Tibial artery (tissue), 4 donors: ENCODE measurements at regions not wholly inside any gene's neighbourhood (a gene's known extent, or its start where the extent isn't known, plus 50 kb on each side); places are given as distances from the start of the nearest gene placed in this dataset.

ENCODE experiments used
- DNase-seq, 2 donors: peaks; one replicate each; pipeline ENCODE4 v3.0.0-alpha.2; 2019
- H3K27ac ChIP-seq, 2 donors: fragments of 200-600 bp; sonication (generic) in 1 of 2; 1 replicate in 1 of 2; 2 replicates in 1 of 2; pipeline ENCODE4 v1.5.1; 2018 to 2019; ENCODE audit warnings: mild to moderate bottlenecking in 1 of 2
- H3K27me3 ChIP-seq, 2 donors: fragments of 200-600 bp; sonication (generic) in 1 of 2; one replicate each; pipeline versions ENCODE4 v1.5.1 to v1.6.0; 2016 to 2019
- H3K36me3 ChIP-seq, 3 donors: fragments of 200-600 bp; sonication (generic) in 2 of 3; one replicate each; pipeline ENCODE4 v1.5.1; 2016 to 2019; ENCODE audit warnings: mild to moderate bottlenecking in 2 of 3
- H3K4me1 ChIP-seq, 4 donors: fragments of 200-600 bp; sonication (generic) in 2 of 4; 1 replicate in 3 of 4; 2 replicates in 1 of 4; pipeline ENCODE4 v1.5.1; 2016 to 2019
- H3K4me3 ChIP-seq, 2 donors: fragments of 200-600 bp; sonication (generic) in 1 of 2; 1 replicate in 1 of 2; 2 replicates in 1 of 2; pipeline ENCODE4 v1.5.1; 2018 to 2019; ENCODE audit warnings: mild to moderate bottlenecking in 2 of 2
- H3K9me3 ChIP-seq, 3 donors: fragments of 200-600 bp; sonication (generic) in 1 of 3; one replicate each; pipeline ENCODE4 v1.5.1; 2016 to 2019
- intact Hi-C: fragments of 100-400 bp; cut with DNase I; formaldehyde crosslinking; loops from one replicate; pipeline ENCODE4 v1.15.0; 2023; ENCODE audit warnings: low total_unique reads
- TF ChIP-seq, protein P1 (sequence below), 2 experiments: fragments of 200-600 bp in 1 of 2; fragments of 450-650 bp in 1 of 2; IDR thresholded peaks; one replicate each; pipeline ENCODE4 v1.5.1; 2017 to 2019; ENCODE audit warnings: antibody characterized with exemption in 2 of 2, mild to moderate bottlenecking in 1 of 2, moderate library complexity in 1 of 2

DNA sequence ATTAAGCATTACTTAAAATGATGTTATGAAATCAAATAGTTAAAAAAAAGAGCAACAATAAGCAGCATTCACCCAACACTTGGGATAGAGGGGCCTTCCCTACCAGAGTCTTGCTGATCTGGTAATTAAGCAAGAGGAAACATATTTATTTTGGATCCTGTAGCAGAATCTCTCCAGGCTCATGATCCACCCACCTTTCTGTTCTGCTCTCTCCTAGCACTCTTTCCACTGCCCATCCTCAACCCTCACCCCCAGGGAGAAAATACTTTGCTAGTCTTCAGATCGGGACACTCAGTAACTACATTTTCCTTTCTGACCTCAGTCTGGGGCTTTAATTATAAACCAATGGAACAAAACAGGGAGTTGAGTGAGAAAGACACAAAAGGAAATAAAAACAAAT, 1541.9 kb downstream of the AACS start:
- Histone ChIP-seq H3K9me3 (no peaks in the 10 kb centered on the region), H3K27me3 (no peaks in the 10 kb centered on the region), H3K27ac (no peak overlapping the region), H3K4me3 (no peak overlapping the region), H3K4me1 (no peaks in the 10 kb centered on the region), H3K36me3 (no peaks in the 10 kb centered on the region)
- intact Hi-C loops: no loop called here
- TF ChIP-seq, protein P1, sequence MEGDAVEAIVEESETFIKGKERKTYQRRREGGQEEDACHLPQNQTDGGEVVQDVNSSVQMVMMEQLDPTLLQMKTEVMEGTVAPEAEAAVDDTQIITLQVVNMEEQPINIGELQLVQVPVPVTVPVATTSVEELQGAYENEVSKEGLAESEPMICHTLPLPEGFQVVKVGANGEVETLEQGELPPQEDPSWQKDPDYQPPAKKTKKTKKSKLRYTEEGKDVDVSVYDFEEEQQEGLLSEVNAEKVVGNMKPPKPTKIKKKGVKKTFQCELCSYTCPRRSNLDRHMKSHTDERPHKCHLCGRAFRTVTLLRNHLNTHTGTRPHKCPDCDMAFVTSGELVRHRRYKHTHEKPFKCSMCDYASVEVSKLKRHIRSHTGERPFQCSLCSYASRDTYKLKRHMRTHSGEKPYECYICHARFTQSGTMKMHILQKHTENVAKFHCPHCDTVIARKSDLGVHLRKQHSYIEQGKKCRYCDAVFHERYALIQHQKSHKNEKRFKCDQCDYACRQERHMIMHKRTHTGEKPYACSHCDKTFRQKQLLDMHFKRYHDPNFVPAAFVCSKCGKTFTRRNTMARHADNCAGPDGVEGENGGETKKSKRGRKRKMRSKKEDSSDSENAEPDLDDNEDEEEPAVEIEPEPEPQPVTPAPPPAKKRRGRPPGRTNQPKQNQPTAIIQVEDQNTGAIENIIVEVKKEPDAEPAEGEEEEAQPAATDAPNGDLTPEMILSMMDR (IDR thresholded peaks at IDR 0.05): no peak
- DNase-seq: no peak

DNA sequence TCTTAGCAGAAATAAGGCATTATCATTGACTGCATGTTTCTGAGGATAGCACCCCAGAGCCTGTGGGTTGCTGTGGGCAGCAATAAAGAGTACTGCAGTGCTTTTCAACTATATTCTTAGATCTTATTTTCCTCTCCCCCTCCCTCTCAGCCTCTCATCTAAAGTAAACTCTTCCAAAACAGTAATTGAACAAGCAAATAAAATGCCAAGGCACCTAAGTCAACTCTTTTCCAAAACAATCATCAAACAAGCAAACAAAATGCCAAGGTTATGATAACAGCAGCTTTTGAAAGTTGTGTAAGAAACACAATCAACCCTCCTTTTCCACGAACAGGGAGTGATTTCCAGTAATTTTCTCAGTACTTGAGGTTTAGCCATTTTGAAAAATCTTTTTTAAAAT, 1542.6 kb downstream of the AACS start:
- no peak for DNase-seq
- no peak overlapping the region for H3K4me3 ChIP-seq
- intact Hi-C loops: no loop called here
- peaks cover 0 to 4% (median 0%) of the 10 kb centered on the region in 3 donors for H3K9me3 ChIP-seq
- TF ChIP-seq, protein P1 (IDR thresholded peaks at IDR 0.05): no peak
- H3K36me3 ChIP-seq: no peaks in the 10 kb centered on the region
- H3K27ac ChIP-seq: no peak overlapping the region
- H3K4me1 ChIP-seq: no peaks in the 10 kb centered on the region
- H3K27me3 ChIP-seq: no peaks in the 10 kb centered on the region

DNA sequence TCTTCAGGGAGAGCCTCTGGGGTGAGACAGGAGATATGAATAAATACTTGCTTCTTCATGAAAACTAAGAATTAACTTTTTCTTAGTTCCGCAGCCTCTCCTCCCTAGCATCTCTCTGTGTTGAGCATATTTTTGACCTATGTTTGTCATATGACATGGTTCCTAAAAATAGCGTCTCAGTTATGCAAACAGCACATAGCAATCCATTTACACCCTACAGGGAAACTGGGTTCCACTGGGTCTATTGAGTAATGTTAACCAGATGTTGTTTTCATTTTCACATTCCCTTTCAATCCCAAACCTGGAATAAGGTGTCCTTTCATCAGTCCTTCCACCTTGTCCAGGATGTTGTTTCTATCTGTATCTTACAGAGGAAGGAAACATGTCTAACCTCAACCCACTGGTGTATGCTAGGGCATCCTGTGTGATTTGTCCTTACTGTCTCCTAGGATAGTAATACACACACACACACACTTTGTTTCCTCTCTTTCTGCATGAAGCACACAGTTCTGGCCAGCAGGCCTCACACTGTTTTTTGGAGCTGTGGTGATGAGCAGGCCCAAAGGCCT, 1543.5 kb downstream of the AACS start:
- intact Hi-C loops: no loop called here
- TF ChIP-seq, protein P1 (IDR thresholded peaks at IDR 0.05): no peak
- Histone ChIP-seq H3K27ac (no peak overlapping the region), H3K27me3 (no peaks in the 10 kb centered on the region), H3K4me3 (no peak overlapping the region), H3K36me3 (no peaks in the 10 kb centered on the region), H3K9me3 (peaks cover 3 to 10% (median 4%) of the 10 kb centered on the region in 3 donors), H3K4me1 (no peaks in the 10 kb centered on the region)
- DNase-seq: no peak

DNA sequence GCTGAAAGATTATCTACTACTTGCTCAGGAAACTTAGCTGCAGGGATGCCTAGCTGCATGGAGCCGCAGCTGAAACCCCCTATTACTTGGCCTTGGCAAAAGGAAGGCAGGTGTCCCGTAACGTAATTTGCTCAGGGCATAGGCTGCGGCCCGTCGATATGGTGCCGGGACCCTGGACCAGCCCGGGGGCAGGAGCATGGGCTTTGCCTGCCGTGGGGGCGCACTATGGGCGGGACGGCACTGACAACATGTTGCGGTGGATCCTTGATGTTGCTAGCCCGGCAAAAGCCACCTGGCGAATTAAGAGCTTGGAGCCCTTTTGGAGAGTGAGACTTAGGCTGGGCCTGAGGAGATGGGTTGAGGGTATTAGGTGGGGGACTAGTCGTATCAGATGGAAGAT, 1551.2 kb downstream of the AACS start:
- peaks cover 3 to 24% (median 4%) of the 10 kb centered on the region in 3 donors for H3K9me3 ChIP-seq
- DNase-seq: no peak
- H3K36me3 ChIP-seq: no peaks in the 10 kb centered on the region

DNA sequence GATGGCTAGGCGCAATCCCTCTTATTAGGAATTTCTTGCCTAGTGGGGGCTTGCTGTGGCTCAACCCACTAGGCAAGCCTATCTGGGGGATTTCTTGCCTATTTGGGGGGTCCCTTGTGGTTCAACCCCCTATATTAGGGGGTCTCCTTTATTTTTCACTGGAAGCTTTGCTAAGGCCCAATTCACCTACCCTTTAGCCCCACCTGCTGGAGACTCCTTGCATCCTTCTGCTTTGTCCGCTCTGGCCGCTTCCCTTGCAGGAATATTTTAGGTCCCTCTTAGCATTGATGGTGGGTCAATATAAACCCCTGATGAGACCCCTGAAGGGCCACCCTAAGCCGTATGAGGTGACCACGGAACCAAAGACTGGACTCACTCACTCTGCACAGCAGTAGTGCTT, 1552.1 kb downstream of the AACS start:
- H3K4me3 ChIP-seq: no peak overlapping the region
- no peaks in the 10 kb centered on the region for H3K4me1 ChIP-seq
- H3K27ac ChIP-seq: no peak overlapping the region
- TF ChIP-seq, protein P1 (IDR thresholded peaks at IDR 0.05): no peak
- H3K36me3 ChIP-seq: no peaks in the 10 kb centered on the region
- intact Hi-C loops: no loop called here
- H3K9me3 ChIP-seq: peaks cover 3 to 24% (median 4%) of the 10 kb centered on the region in 3 donors
- no peak for DNase-seq
- H3K27me3 ChIP-seq: no peaks in the 10 kb centered on the region

More for the DNA sequence above, 1551.2 kb downstream of the AACS start:
- intact Hi-C loops: no loop called here
- Histone ChIP-seq H3K4me3 (no peak overlapping the region), H3K4me1 (no peaks in the 10 kb centered on the region), H3K27me3 (no peaks in the 10 kb centered on the region), H3K27ac (no peak overlapping the region)
- TF ChIP-seq, protein P1 (IDR thresholded peaks at IDR 0.05): no peak

DNA sequence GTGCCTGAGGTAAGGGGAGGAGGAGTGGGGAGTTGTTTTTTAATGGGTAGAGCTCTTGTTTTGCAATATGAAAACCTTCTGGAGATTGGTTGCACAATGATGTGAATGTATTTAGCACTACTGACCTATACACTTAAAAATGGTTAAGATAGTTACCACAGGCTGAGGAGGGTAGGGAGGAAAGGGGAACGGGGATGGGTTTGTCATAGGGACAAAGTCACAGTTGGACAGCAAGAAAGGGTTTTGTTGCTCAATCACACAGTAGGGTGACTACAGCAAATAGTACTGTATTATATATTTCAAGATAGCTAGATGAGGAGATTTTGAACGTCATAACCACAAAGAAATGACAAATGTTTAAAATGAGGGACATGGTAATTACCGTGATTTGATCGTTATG, 1562.4 kb downstream of the AACS start:
- no peak overlapping the region for H3K4me3 ChIP-seq
- intact Hi-C loops: no loop called here

More for the DNA sequence above, 1562.4 kb downstream of the AACS start:
- Histone ChIP-seq H3K4me1 (no peaks in the 10 kb centered on the region), H3K9me3 (no peaks in the 10 kb centered on the region), H3K27me3 (no peaks in the 10 kb centered on the region), H3K36me3 (no peaks in the 10 kb centered on the region), H3K27ac (no peak overlapping the region)
- no peak for DNase-seq
- TF ChIP-seq, protein P1 (IDR thresholded peaks at IDR 0.05): no peak
